Nephron progenitor cell (in vitro differentiated cells): ENCODE measurements at regions not wholly inside any gene's neighbourhood (a gene's known extent, or its start where the extent isn't known, plus 50 kb on each side); places are given as distances from the start of the nearest gene placed in this dataset.

ENCODE experiments used
- DNase-seq: peaks from one replicate; pipeline ENCODE4 v3.0.0; 2021
- H3K27ac Mint-ChIP-seq: 2 replicates; pipeline ENCODE4 v1.8.0; 2021; ENCODE audit warnings: mild to moderate bottlenecking, moderate library complexity, mixed read lengths
- H3K27me3 Mint-ChIP-seq: 2 replicates; pipeline ENCODE4 v1.8.0; 2021; ENCODE audit warnings: mild to moderate bottlenecking, low read depth, mixed read lengths; ENCODE audit not compliant: poor library complexity
- H3K36me3 Mint-ChIP-seq: 2 replicates; pipeline ENCODE4 v1.8.0; 2021; ENCODE audit warnings: low read depth, mixed read lengths
- H3K4me1 Mint-ChIP-seq: 2 replicates; pipeline ENCODE4 v1.8.0; 2021; ENCODE audit warnings: mixed read lengths
- H3K4me3 Mint-ChIP-seq: 2 replicates; pipeline ENCODE4 v1.8.0; 2021; ENCODE audit warnings: mild to moderate bottlenecking, moderate library complexity, mixed read lengths
- H3K9me3 Mint-ChIP-seq: 2 replicates; pipeline ENCODE4 v1.8.0; 2021; ENCODE audit warnings: mild to moderate bottlenecking, moderate library complexity, mixed read lengths
- TF ChIP-seq, protein P1 (sequence below): fragments of 200-600 bp; sonication (generic); IDR thresholded peaks from 2 replicates; pipeline ENCODE4 v1.5.0; 2021; ENCODE audit warnings: antibody characterized with exemption

DNA sequence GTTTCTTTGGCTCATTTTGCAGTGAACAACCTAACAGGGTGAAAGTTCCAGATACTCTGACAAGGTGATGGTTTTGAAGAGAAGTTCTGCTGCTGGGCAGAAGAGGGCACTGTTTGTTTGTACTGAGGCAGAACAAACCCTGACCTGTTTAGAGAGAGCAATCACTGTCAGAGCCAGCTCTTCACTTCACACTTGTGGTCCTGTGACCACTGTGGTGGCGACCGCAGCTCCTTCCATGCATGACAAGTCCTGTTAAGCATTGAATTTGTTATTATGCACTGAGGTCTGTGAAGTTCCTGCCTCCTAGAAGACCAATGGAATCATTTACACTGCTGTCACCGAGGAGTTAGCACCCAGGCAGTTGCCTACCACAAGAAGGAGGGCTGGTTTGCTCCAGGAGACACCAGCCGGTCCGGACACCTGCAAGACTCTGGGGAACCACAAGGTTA, 86.6 kb downstream of the ZNF330 start:
- DNase-seq: peak; percentile 59
- Mint-ChIP-seq H3K4me3 (no peak overlapping the region), H3K9me3 (no peaks in the 10 kb centered on the region), H3K4me1 (peaks cover 13% of the 10 kb centered on the region), H3K27ac (no peak overlapping the region), H3K36me3 (no peaks in the 10 kb centered on the region), H3K27me3 (peaks cover under 1% of the 10 kb centered on the region)
- TF ChIP-seq, protein P1, sequence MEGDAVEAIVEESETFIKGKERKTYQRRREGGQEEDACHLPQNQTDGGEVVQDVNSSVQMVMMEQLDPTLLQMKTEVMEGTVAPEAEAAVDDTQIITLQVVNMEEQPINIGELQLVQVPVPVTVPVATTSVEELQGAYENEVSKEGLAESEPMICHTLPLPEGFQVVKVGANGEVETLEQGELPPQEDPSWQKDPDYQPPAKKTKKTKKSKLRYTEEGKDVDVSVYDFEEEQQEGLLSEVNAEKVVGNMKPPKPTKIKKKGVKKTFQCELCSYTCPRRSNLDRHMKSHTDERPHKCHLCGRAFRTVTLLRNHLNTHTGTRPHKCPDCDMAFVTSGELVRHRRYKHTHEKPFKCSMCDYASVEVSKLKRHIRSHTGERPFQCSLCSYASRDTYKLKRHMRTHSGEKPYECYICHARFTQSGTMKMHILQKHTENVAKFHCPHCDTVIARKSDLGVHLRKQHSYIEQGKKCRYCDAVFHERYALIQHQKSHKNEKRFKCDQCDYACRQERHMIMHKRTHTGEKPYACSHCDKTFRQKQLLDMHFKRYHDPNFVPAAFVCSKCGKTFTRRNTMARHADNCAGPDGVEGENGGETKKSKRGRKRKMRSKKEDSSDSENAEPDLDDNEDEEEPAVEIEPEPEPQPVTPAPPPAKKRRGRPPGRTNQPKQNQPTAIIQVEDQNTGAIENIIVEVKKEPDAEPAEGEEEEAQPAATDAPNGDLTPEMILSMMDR: peak; percentile 76

DNA sequence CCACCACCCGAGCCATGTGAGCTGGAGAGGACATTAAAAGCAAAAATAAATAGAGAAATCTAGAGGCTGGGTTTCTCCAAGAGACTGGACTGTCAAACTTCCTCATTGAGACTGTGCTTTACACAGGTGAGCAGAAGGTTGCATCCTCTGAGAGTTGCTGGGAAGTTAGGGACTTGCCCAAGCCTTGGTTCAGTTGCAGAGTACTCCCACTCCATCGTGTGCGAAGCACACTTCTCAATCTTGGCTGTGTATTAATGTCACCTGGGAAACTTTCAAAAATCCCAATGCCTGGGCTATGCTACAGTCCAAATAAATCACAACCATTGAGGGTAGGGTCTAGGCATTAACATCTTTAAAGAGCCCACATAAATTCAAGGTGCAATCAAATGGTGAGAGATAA, 89.2 kb downstream of the ZNF330 start:
- no peak overlapping the region for H3K4me3 Mint-ChIP-seq
- no peaks in the 10 kb centered on the region for H3K9me3 Mint-ChIP-seq
- no peaks in the 10 kb centered on the region for H3K36me3 Mint-ChIP-seq
- no peak overlapping the region for H3K27ac Mint-ChIP-seq
- peaks cover 9% of the 10 kb centered on the region for H3K27me3 Mint-ChIP-seq
- TF ChIP-seq, protein P1: no peak
- DNase-seq: no peak
- peaks cover 13% of the 10 kb centered on the region for H3K4me1 Mint-ChIP-seq

GRCh38 chr4:141311246-141312204, 90.8 kb downstream of the ZNF330 start:
- peaks cover 9% of the 10 kb centered on the region for H3K27me3 Mint-ChIP-seq
- no peak for DNase-seq
- H3K9me3 Mint-ChIP-seq: no peaks in the 10 kb centered on the region
- peaks cover 13% of the 10 kb centered on the region for H3K4me1 Mint-ChIP-seq
- TF ChIP-seq, protein P1: no peak
- no peak overlapping the region for H3K4me3 Mint-ChIP-seq
- H3K36me3 Mint-ChIP-seq: no peaks in the 10 kb centered on the region
- H3K27ac Mint-ChIP-seq: no peak overlapping the region

- Mint-ChIP-seq H3K4me3 (no peak overlapping the region), H3K36me3 (no peaks in the 10 kb centered on the region), H3K4me1 (no peaks in the 10 kb centered on the region), H3K27ac (no peak overlapping the region), H3K9me3 (no peaks in the 10 kb centered on the region), H3K27me3 (peaks cover 9% of the 10 kb centered on the region)
- DNase-seq: no peak
- TF ChIP-seq, protein P1: no peak
Measured at GRCh38 chr4:141314627-141315026, 93.9 kb downstream of the ZNF330 start.

- no peak for DNase-seq
- H3K4me1 Mint-ChIP-seq: peaks cover 7% of the 10 kb centered on the region
- H3K36me3 Mint-ChIP-seq: no peaks in the 10 kb centered on the region
- TF ChIP-seq, protein P1: no peak
- H3K9me3 Mint-ChIP-seq: peaks cover 4% of the 10 kb centered on the region
- H3K27ac Mint-ChIP-seq: no peak overlapping the region
- peaks cover 15% of the 10 kb centered on the region for H3K27me3 Mint-ChIP-seq
- H3K4me3 Mint-ChIP-seq: no peak overlapping the region
Measured at GRCh38 chr4:141328560-141329173, 108.0 kb downstream of the ZNF330 start.
